ENCODE measurements at regions not wholly inside any gene's neighbourhood (a gene's known extent, or its start where the extent isn't known, plus 50 kb on each side); places are given as distances from the start of the nearest gene placed in this dataset.
A peak's percentile ranks its signal among the peaks of the same experiment; 100 is the strongest.

DNA sequence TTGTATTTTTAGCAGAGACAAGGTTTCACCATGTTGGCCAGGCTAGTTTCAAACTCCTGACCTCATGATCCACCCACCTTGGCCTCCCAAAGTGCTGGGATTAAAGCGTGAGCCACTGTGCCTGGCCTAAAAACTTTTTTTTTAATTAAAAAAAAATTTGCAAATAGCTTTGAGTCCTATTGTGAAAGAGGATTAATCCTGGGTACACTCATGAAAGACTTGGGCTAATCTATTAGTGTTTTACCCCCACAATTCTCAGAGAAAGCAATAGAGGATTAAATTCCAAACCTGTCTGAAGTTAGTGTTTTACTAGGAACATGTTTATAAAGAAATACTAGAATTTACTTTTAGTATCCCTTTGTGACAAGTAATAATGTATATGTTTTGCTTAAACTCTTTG is 76.9 kb upstream of the ITGB1 start:
- DNase-seq (ENCODE audit: low read depth, low spot score) (no peak), ATAC-seq (no peak)
- ChIA-PET POLR2A (no interaction called here), CTCF (no interaction called here)
- no peaks in the 10 kb centered on the region for H3K27me3 ChIP-seq (ENCODE audit: control insufficient read depth, insufficient read depth, low read length)
- H3K27ac ChIP-seq (ENCODE audit: low read length), result peak overlapping the region; percentile 97; the same call in 1 of the 2 replicates
- in situ Hi-C loops (cut with HindIII; ENCODE audit: low pct_unique_long_range_greater_than_20kb, low sequenced_read_pairs) (no loop called here), intact Hi-C loops (cut with micrococcal nuclease; ENCODE audit: unreplicated experiment) (no loop called here)
- no peaks in the 10 kb centered on the region for H3K36me3 ChIP-seq (ENCODE audit: control insufficient read depth, insufficient read depth, low read length)
- H3K4me1 ChIP-seq (ENCODE audit: control insufficient read depth, insufficient read depth, low read length), result peaks cover 22% of the 10 kb centered on the region
- TF ChIP-seq POLR2AphosphoS5 (IDR thresholded peaks at IDR 0.05; ENCODE audit: low read depth, low read length) (no peak), TCF7L2 (IDR thresholded peaks at IDR 0.05; ENCODE audit: low read depth, low read length) (no peak), SIN3A (IDR thresholded peaks at IDR 0.05; ENCODE audit: borderline replicate concordance, insufficient read depth, low read depth, low read length) (no peak)
- TF ChIP-seq, protein P1, sequence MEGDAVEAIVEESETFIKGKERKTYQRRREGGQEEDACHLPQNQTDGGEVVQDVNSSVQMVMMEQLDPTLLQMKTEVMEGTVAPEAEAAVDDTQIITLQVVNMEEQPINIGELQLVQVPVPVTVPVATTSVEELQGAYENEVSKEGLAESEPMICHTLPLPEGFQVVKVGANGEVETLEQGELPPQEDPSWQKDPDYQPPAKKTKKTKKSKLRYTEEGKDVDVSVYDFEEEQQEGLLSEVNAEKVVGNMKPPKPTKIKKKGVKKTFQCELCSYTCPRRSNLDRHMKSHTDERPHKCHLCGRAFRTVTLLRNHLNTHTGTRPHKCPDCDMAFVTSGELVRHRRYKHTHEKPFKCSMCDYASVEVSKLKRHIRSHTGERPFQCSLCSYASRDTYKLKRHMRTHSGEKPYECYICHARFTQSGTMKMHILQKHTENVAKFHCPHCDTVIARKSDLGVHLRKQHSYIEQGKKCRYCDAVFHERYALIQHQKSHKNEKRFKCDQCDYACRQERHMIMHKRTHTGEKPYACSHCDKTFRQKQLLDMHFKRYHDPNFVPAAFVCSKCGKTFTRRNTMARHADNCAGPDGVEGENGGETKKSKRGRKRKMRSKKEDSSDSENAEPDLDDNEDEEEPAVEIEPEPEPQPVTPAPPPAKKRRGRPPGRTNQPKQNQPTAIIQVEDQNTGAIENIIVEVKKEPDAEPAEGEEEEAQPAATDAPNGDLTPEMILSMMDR (IDR thresholded peaks at IDR 0.05), result no peak
- TF ChIP-seq, protein P2, sequence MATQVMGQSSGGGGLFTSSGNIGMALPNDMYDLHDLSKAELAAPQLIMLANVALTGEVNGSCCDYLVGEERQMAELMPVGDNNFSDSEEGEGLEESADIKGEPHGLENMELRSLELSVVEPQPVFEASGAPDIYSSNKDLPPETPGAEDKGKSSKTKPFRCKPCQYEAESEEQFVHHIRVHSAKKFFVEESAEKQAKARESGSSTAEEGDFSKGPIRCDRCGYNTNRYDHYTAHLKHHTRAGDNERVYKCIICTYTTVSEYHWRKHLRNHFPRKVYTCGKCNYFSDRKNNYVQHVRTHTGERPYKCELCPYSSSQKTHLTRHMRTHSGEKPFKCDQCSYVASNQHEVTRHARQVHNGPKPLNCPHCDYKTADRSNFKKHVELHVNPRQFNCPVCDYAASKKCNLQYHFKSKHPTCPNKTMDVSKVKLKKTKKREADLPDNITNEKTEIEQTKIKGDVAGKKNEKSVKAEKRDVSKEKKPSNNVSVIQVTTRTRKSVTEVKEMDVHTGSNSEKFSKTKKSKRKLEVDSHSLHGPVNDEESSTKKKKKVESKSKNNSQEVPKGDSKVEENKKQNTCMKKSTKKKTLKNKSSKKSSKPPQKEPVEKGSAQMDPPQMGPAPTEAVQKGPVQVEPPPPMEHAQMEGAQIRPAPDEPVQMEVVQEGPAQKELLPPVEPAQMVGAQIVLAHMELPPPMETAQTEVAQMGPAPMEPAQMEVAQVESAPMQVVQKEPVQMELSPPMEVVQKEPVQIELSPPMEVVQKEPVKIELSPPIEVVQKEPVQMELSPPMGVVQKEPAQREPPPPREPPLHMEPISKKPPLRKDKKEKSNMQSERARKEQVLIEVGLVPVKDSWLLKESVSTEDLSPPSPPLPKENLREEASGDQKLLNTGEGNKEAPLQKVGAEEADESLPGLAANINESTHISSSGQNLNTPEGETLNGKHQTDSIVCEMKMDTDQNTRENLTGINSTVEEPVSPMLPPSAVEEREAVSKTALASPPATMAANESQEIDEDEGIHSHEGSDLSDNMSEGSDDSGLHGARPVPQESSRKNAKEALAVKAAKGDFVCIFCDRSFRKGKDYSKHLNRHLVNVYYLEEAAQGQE (IDR thresholded peaks at IDR 0.05; ENCODE audit: insufficient read depth in 1 of 2, low read depth in 2 of 2, low read length in 1 of 2), result no peak
- BruUV-seq (replicated peaks), result no TSS peak
- H3K9me3 ChIP-seq (ENCODE audit: control insufficient read depth, insufficient read depth, low read depth, low read length), result no peaks in the 10 kb centered on the region
- H3K4me3 ChIP-seq (ENCODE audit: low read depth in 2 of 2, low read length in 2 of 2), result no peak overlapping the region

DNA sequence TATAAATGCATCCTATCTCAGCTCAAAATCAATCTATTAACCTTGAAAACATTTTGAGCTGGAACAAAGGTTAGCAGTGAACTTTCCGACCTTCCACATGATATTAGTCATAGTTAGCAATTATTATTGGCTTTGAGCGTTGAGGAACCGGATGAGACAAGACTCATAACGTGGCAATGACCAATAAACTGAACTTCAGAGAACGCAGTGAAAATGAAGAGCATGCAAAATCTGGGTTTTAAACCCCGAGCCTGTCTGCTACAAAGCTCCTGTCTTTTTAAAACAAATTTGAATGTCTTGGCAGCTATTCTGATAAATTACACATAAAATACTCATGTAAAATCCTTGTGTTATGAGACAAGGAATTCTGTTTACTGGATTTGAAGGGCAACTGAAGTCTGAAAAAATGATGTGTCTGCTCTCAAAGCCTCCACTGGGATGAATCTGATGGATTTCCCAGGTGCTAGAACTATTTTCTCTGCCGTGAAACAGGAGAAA is 74.7 kb upstream of the ITGB1 start:
- POLR2A ChIA-PET, result no interaction called here
- BruUV-seq (replicated peaks), result no TSS peak
- H3K27ac ChIP-seq (ENCODE audit: low read length), result peak overlapping the region; percentile 97

More for the DNA sequence above, 74.7 kb upstream of the ITGB1 start:
- Histone ChIP-seq H3K9me3 (ENCODE audit: control insufficient read depth, insufficient read depth, low read depth, low read length) (no peaks in the 10 kb centered on the region), H3K36me3 (ENCODE audit: control insufficient read depth, insufficient read depth, low read length) (no peaks in the 10 kb centered on the region), H3K4me1 (ENCODE audit: control insufficient read depth, insufficient read depth, low read length) (peaks cover 22% of the 10 kb centered on the region), H3K27me3 (ENCODE audit: control insufficient read depth, insufficient read depth, low read length) (no peaks in the 10 kb centered on the region), H3K4me3 (ENCODE audit: low read depth in 2 of 2, low read length in 2 of 2) (peak overlapping the region in 1 of 2 experiments; percentile 9; a peak in 1 of 4 replicates)
- TF ChIP-seq SIN3A (IDR thresholded peaks at IDR 0.05; ENCODE audit: borderline replicate concordance, insufficient read depth, low read depth, low read length) (no peak), POLR2AphosphoS5 (IDR thresholded peaks at IDR 0.05; ENCODE audit: low read depth, low read length) (no peak; the same call in 1 of the 2 replicates), TCF7L2 (IDR thresholded peaks at IDR 0.05; ENCODE audit: low read depth, low read length) (peak; percentile 97)
- TF ChIP-seq, protein P2 (IDR thresholded peaks at IDR 0.05; ENCODE audit: insufficient read depth in 1 of 2, low read depth in 2 of 2, low read length in 1 of 2), result no peak
- TF ChIP-seq, protein P1 (IDR thresholded peaks at IDR 0.05), result no peak
- DNase-seq (ENCODE audit: low read depth, low spot score), result peak; percentile 50
- in situ Hi-C loops (cut with HindIII; ENCODE audit: low pct_unique_long_range_greater_than_20kb, low sequenced_read_pairs) (no loop called here), intact Hi-C loops (cut with micrococcal nuclease; ENCODE audit: unreplicated experiment) (no loop called here)
- CTCF ChIA-PET, result interaction anchor here (0.6 to 0.8 kb wide), 2 partner anchors 123 to 151 kb away, joined by 4 to 7 read pairs; no protein-coding TSS in a partner anchor
- peak; percentile 93 for ATAC-seq
